Endothelial cell of umbilical vein (primary cell): ENCODE measurements at regions not wholly inside any gene's neighbourhood (a gene's known extent, or its start where the extent isn't known, plus 50 kb on each side); places are given as distances from the start of the nearest gene placed in this dataset.

ENCODE experiments used
- BruUV-seq: library from RNA; stranded (reverse); fragments of 400-500 nt; replicated peaks from 2 replicates; lab custom pipeline; 2021; lab: Mats Ljungman, UMichigan
- CTCF ChIA-PET: fragments of 300-600, 350-600 bp; sonication (Branson Sonifier 250); formaldehyde crosslinking; loops from one replicate; lab custom pipeline; 2021; ENCODE audit warnings: antibody characterized with exemption, inconsistent platforms; lab: Charles Lee
- POLR2A ChIA-PET: fragments of 300-600, 350-600 bp; sonication (Branson Sonifier 250); formaldehyde crosslinking; loops from one replicate; lab custom pipeline; 2021; ENCODE audit warnings: antibody characterized with exemption, inconsistent platforms; lab: Charles Lee
- DNase-seq: peaks from one replicate; pipeline ENCODE4 v3.0.0-alpha.2; 2011; ENCODE audit warnings: low read depth, low spot score
- FAIRE-seq: peaks from 2 replicates; lab custom pipeline; 2011; peaks lifted over from hg19 to GRCh38; lab: Jason Lieb, UNC
- H2AFZ ChIP-seq: 2 replicates; pipeline ENCODE4 v1.6.0; 2012; ENCODE audit warnings: low read depth, low read length, control low read depth, inconsistent platforms
- H3K27ac ChIP-seq: 2 replicates; pipeline ENCODE4 v1.5.1; 2011; ENCODE audit warnings: low read depth, mild to moderate bottlenecking, control low read depth, low read length, moderate library complexity; ENCODE audit not compliant: insufficient read depth
- H3K27me3 ChIP-seq, 2 experiments: 2 replicates each; pipeline versions ENCODE4 v1.6.0 to v1.6.1; 2011; ENCODE audit warnings: low read length in 2 of 2, mixed read lengths in 1 of 2; ENCODE audit not compliant: control insufficient read depth in 2 of 2, insufficient read depth in 2 of 2
- H3K36me3 ChIP-seq, 2 experiments: 2 replicates in 1 of 2; 3 replicates in 1 of 2; pipeline ENCODE4 v1.5.1; 2011; ENCODE audit warnings: low read length in 2 of 2, mild to moderate bottlenecking in 1 of 2, moderate library complexity in 1 of 2; ENCODE audit not compliant: control insufficient read depth in 2 of 2, insufficient read depth in 2 of 2; ENCODE audit errors: extremely low read depth in 1 of 2
- H3K4me1 ChIP-seq: 3 replicates; pipeline ENCODE4 v1.5.1; 2011; ENCODE audit warnings: mild to moderate bottlenecking, low read length; ENCODE audit not compliant: control insufficient read depth, insufficient read depth; ENCODE audit errors: extremely low read depth
- H3K4me2 ChIP-seq: 2 replicates; pipeline ENCODE4 v1.6.1; 2011; ENCODE audit warnings: low read length, control low read depth, mixed read lengths; ENCODE audit not compliant: insufficient read depth
- H3K4me3 ChIP-seq, 3 experiments: fragments of 200-600 bp in 1 of 3; sonication (generic), shearing (Covaris generic) in 1 of 3; replicated peaks in 1 of 3; 2 replicates each; pipeline ENCODE4 v1.5.1; 2011 to 2016; ENCODE audit warnings: control low read depth in 3 of 3, low read length in 3 of 3, mild to moderate bottlenecking in 2 of 3, inconsistent platforms in 1 of 3, low read depth in 1 of 3, moderate library complexity in 1 of 3; ENCODE audit not compliant: insufficient read depth in 1 of 3
- H3K79me2 ChIP-seq: 2 replicates; pipeline ENCODE4 v1.6.0; 2012; ENCODE audit warnings: low read length, inconsistent platforms; ENCODE audit not compliant: control insufficient read depth, insufficient read depth
- H3K9ac ChIP-seq: replicated peaks from 2 replicates; pipeline ENCODE3; 2011; ENCODE audit warnings: low read length, control low read depth; ENCODE audit not compliant: insufficient read depth; ENCODE audit errors: extremely low read depth
- H3K9me1 ChIP-seq: replicated peaks from 3 replicates; pipeline ENCODE4 v1.6.0; 2011; ENCODE audit warnings: mild to moderate bottlenecking, low read length; ENCODE audit not compliant: control insufficient read depth, insufficient read depth; ENCODE audit errors: extremely low read depth
- H3K9me3 ChIP-seq: replicated peaks from 2 replicates; pipeline ENCODE4 v1.5.1; 2012; ENCODE audit warnings: low read length, inconsistent platforms; ENCODE audit not compliant: control insufficient read depth, insufficient read depth
- H4K20me1 ChIP-seq: replicated peaks from 2 replicates; pipeline ENCODE3; 2011; ENCODE audit warnings: mild to moderate bottlenecking, low read length; ENCODE audit not compliant: control insufficient read depth, insufficient read depth; ENCODE audit errors: extremely low read depth
- EZH2 ChIP-seq: IDR thresholded peaks from 2 replicates; pipeline ENCODE4 v1.6.1; 2012; ENCODE audit warnings: borderline replicate concordance, low read depth, mild to moderate bottlenecking, moderate library complexity, low read length, inconsistent platforms; ENCODE audit not compliant: severe bottlenecking
- FOS ChIP-seq: IDR thresholded peaks from 2 replicates; pipeline ENCODE4 v1.6.1; 2011; ENCODE audit warnings: mild to moderate bottlenecking, low read length, moderate library complexity, borderline replicate concordance; ENCODE audit not compliant: insufficient read depth
- GATA2 ChIP-seq: IDR thresholded peaks from 2 replicates; pipeline ENCODE4 v1.7.0; 2011; ENCODE audit warnings: low read depth, mild to moderate bottlenecking, moderate library complexity, mixed read lengths, low read length; ENCODE audit not compliant: insufficient read length, insufficient read depth
- JUN ChIP-seq: IDR thresholded peaks from 2 replicates; pipeline ENCODE4 v1.6.1; 2011; ENCODE audit warnings: borderline replicate concordance, low read depth; ENCODE audit not compliant: insufficient read length, insufficient read depth
- MYC ChIP-seq: IDR thresholded peaks from one replicate; pipeline ENCODE4 v1.6.1; 2011; ENCODE audit warnings: mild to moderate bottlenecking, low read depth, low read length
- POLR2A ChIP-seq: IDR thresholded peaks from 2 replicates; pipeline ENCODE4 v1.6.1; 2012; ENCODE audit warnings: low read depth, mild to moderate bottlenecking, control low read depth, low read length
- POLR2AphosphoS5 ChIP-seq: IDR thresholded peaks from 2 replicates; pipeline ENCODE4 v1.6.1; 2012; ENCODE audit warnings: low read depth, mild to moderate bottlenecking, control low read depth, low read length, moderate library complexity; ENCODE audit not compliant: insufficient read depth
- dilution Hi-C: fragments of 300-500 bp; cut with MboI; formaldehyde crosslinking; loops from one replicate; pipeline ENCODE4 v1.15.0; 2019; ENCODE audit warnings: low sequenced_read_pairs; ENCODE audit not compliant: extremely low pct_ligation_motif_present
- intact Hi-C: fragments of 100-400 bp; cut with micrococcal nuclease; formaldehyde crosslinking; loops from one replicate; pipeline ENCODE4 v1.10.0; 2022
- TF ChIP-seq, protein P1 (sequence below), 2 donors: IDR thresholded peaks; 1 replicate in 1 of 2; 2 replicates in 1 of 2; pipeline ENCODE4 v1.5.1; 2011; ENCODE audit warnings: low read length in 2 of 2, mild to moderate bottlenecking in 2 of 2, moderate library complexity in 2 of 2, control low read depth in 1 of 2, inconsistent platforms in 1 of 2, low read depth in 1 of 2; ENCODE audit not compliant: insufficient read depth in 1 of 2; ENCODE audit errors: extremely low read depth in 1 of 2
- TF ChIP-seq, protein P2 (sequence below): IDR thresholded peaks from 2 replicates; pipeline ENCODE4 v1.6.1; 2011; ENCODE audit not compliant: insufficient read depth, insufficient read length

DNA sequence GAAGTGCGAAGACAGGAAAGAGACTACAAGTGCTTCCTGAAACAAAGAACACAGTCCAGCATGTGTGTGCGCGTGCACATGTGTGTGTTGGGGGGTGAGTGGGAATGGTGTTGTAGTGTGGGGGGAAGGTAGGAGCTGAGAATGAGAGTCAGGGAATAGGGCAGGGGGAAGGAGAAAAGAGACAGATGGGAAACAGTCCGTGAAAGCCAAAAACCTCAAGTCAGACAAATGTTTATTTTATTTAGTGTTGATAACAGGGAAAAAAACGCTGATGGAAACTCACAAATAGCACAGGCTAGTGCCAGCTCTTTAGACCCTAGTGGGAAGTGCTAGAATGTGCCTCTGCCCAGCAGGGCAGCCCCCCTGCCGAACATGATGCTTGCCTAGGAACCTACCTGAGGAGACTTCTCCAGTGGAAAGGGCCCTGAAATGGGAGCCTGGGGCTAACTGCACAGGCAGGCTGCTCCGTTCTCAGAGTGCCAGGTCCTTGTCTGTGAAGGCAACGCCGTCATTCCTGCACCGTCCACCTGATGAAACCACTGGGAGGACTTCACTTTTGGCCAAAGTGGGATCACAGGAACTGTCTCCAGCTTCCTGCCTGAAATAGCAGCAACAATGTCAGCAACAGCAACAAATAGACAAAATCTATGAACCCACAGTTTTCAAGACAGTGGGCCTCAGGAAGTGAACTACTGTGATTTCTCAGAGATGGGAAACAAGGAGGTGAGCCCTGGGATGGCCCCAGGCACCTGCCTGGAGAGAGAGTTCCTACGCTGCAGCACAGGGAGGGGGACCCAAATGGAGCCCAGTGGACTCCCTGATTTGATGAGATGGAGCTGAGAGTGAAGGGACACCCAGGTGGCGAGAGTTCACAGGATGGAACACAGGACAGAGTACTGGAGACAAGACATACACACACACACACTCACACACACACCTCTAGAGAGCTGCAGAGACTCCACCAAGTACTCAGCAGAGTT, 379.7 kb downstream of the RPS24 start:
- H3K4me3 ChIP-seq, result no peak overlapping the region
- DNase-seq (no peak), FAIRE-seq (no peak)
- no peaks in the 10 kb centered on the region for H3K9me3 ChIP-seq
- TF ChIP-seq POLR2A, result no peak
- no peak for TF ChIP-seq GATA2
- no peak for TF ChIP-seq POLR2AphosphoS5
- TF ChIP-seq, protein P1, sequence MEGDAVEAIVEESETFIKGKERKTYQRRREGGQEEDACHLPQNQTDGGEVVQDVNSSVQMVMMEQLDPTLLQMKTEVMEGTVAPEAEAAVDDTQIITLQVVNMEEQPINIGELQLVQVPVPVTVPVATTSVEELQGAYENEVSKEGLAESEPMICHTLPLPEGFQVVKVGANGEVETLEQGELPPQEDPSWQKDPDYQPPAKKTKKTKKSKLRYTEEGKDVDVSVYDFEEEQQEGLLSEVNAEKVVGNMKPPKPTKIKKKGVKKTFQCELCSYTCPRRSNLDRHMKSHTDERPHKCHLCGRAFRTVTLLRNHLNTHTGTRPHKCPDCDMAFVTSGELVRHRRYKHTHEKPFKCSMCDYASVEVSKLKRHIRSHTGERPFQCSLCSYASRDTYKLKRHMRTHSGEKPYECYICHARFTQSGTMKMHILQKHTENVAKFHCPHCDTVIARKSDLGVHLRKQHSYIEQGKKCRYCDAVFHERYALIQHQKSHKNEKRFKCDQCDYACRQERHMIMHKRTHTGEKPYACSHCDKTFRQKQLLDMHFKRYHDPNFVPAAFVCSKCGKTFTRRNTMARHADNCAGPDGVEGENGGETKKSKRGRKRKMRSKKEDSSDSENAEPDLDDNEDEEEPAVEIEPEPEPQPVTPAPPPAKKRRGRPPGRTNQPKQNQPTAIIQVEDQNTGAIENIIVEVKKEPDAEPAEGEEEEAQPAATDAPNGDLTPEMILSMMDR (IDR thresholded peaks at IDR 0.05; ENCODE audit: extremely low read depth in 1 of 2, insufficient read depth in 1 of 2, low read depth in 1 of 2, low read length in 2 of 2), result no peak
- no peak for TF ChIP-seq JUN
- TF ChIP-seq MYC, result no peak
- TF ChIP-seq FOS, result no peak
- TF ChIP-seq, protein P2, sequence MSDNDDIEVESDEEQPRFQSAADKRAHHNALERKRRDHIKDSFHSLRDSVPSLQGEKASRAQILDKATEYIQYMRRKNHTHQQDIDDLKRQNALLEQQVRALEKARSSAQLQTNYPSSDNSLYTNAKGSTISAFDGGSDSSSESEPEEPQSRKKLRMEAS, result no peak
- TF ChIP-seq EZH2, result no peak
- H3K4me1 ChIP-seq, result peaks cover 8% of the 10 kb centered on the region
- BruUV-seq, result no TSS peak
- H3K36me3 ChIP-seq, result no peaks in the 10 kb centered on the region
- no peak overlapping the region for H3K27ac ChIP-seq
- no peaks in the 10 kb centered on the region for H4K20me1 ChIP-seq
- CTCF ChIA-PET, result interaction anchor here (1.5 kb wide), 1 partner anchor 13 kb away, joined by 4 read pairs; no protein-coding TSS in a partner anchor
- POLR2A ChIA-PET, result no interaction called here
- intact Hi-C loops, result no loop called here
- H2AFZ ChIP-seq, result no peak overlapping the region
- H3K79me2 ChIP-seq, result no peaks in the 10 kb centered on the region
- no peak overlapping the region for H3K4me2 ChIP-seq
- dilution Hi-C loops, result no loop called here
- no peaks in the 10 kb centered on the region for H3K9me1 ChIP-seq
- H3K27me3 ChIP-seq, result no peaks in the 10 kb centered on the region
- no peak overlapping the region for H3K9ac ChIP-seq
